Neural cell (in vitro differentiated cells): ENCODE measurements at regions not wholly inside any gene's neighbourhood (a gene's known extent, or its start where the extent isn't known, plus 50 kb on each side); places are given as distances from the start of the nearest gene placed in this dataset.

Experiments
- H2AFZ ChIP-seq: fragments of 200-600, 300-800 bp; sonication (generic), shearing (Covaris generic); 2 replicates; pipeline ENCODE4 v1.6.0; 2014; ENCODE audit warnings: low read depth, mild to moderate bottlenecking, antibody characterized with exemption, low read length, moderate library complexity
- H3F3A ChIP-seq: fragments of 200-600 bp; shearing (Covaris generic); 2 replicates; pipeline ENCODE4 v1.6.1; 2016; ENCODE audit warnings: mild to moderate bottlenecking, moderate library complexity, mixed read lengths, antibody characterized with exemption, low read length; ENCODE audit not compliant: insufficient read depth, poor library complexity, severe bottlenecking
- H3K27ac ChIP-seq: fragments of 200-600, 300-800 bp; sonication (generic), shearing (Covaris generic); 2 replicates; pipeline ENCODE4 v1.5.1; 2014; ENCODE audit warnings: mild to moderate bottlenecking, low read length, moderate library complexity
- H3K27me3 ChIP-seq: fragments of 300-800, 200-600 bp; sonication (generic), shearing (Covaris generic); 2 replicates; pipeline ENCODE4 v1.6.0; 2014; ENCODE audit warnings: mild to moderate bottlenecking, low read depth, low read length, moderate library complexity; ENCODE audit not compliant: insufficient read depth
- H3K36me3 ChIP-seq: fragments of 300-800, 200-600 bp; sonication (generic), shearing (Covaris generic); 2 replicates; pipeline ENCODE4 v1.5.1; 2014; ENCODE audit warnings: mild to moderate bottlenecking, antibody characterized with exemption, low read length, moderate library complexity; ENCODE audit not compliant: insufficient read depth
- H3K4me2 ChIP-seq: fragments of 300-800, 200-600 bp; sonication (generic), shearing (Covaris generic); 2 replicates; pipeline ENCODE4 v1.6.0; 2014; ENCODE audit warnings: mild to moderate bottlenecking, low read length
- H3K4me3 ChIP-seq: fragments of 300-800, 200-600 bp; sonication (generic), shearing (Covaris generic); 2 replicates; pipeline ENCODE4 v1.5.1; 2014; ENCODE audit warnings: mild to moderate bottlenecking, low read length, moderate library complexity
- H3K79me2 ChIP-seq: fragments of 200-600 bp; shearing (Covaris generic); replicated peaks from 2 replicates; pipeline ENCODE4 v1.6.0; 2014; ENCODE audit warnings: mild to moderate bottlenecking, low read length, moderate library complexity; ENCODE audit not compliant: insufficient read depth
- H3K9ac ChIP-seq: fragments of 300-800, 200-600 bp; sonication (generic), shearing (Covaris generic); 2 replicates; pipeline ENCODE4 v1.6.1; 2016; ENCODE audit warnings: mild to moderate bottlenecking, low read length, mixed read lengths
- H3K9me2 ChIP-seq: fragments of 200-600 bp; shearing (Covaris generic); 2 replicates; pipeline ENCODE4 v1.6.1; 2016; ENCODE audit warnings: mild to moderate bottlenecking, low read length, mixed read lengths; ENCODE audit not compliant: insufficient read depth
- H3K9me3 ChIP-seq: fragments of 200-600, 300-800 bp; sonication (generic), shearing (Covaris generic); 2 replicates; pipeline ENCODE4 v1.6.1; 2016; ENCODE audit warnings: mild to moderate bottlenecking, mixed run types, low read length, moderate library complexity, mixed read lengths
- H4K20me1 ChIP-seq: fragments of 200-600 bp; shearing (Covaris generic); 2 replicates; pipeline ENCODE4 v1.6.1; 2016; ENCODE audit warnings: mild to moderate bottlenecking, mixed run types; ENCODE audit not compliant: insufficient read depth
- EP300 ChIP-seq: fragments of 450-650 bp; conservative IDR thresholded peaks from 2 replicates; pipeline ENCODE4 v1.6.1; 2014; ENCODE audit warnings: antibody characterized with exemption, mild to moderate bottlenecking, moderate library complexity; ENCODE audit not compliant: poor library complexity, severe bottlenecking
- EZH2 ChIP-seq: fragments of 200-600, 300-800 bp; shearing (Covaris generic), sonication (generic); IDR thresholded peaks from 2 replicates; pipeline ENCODE4 v1.6.1; 2014; ENCODE audit warnings: antibody characterized with exemption, low read length, borderline replicate concordance, mild to moderate bottlenecking; ENCODE audit not compliant: insufficient read depth, poor library complexity, severe bottlenecking
- MXI1 ChIP-seq: fragments of 450-650 bp; conservative IDR thresholded peaks from 2 replicates; pipeline ENCODE4 v1.6.1; 2014; ENCODE audit warnings: antibody characterized with exemption, mild to moderate bottlenecking; ENCODE audit not compliant: poor library complexity, severe bottlenecking
- POLR2AphosphoS5 ChIP-seq: IDR thresholded peaks from 2 replicates; pipeline ENCODE4 v1.6.1; 2012
- RAD21 ChIP-seq: fragments of 450-650 bp; conservative IDR thresholded peaks from 2 replicates; pipeline ENCODE4 v1.6.1; 2014; ENCODE audit warnings: antibody characterized with exemption, mild to moderate bottlenecking, moderate library complexity
- REST ChIP-seq: IDR thresholded peaks from 2 replicates; pipeline ENCODE4 v1.6.1; 2012; ENCODE audit warnings: borderline replicate concordance
- SMC3 ChIP-seq: fragments of 450-650 bp; conservative IDR thresholded peaks from 2 replicates; pipeline ENCODE4 v1.6.1; 2014; ENCODE audit warnings: antibody characterized with exemption, mild to moderate bottlenecking, moderate library complexity; ENCODE audit not compliant: poor library complexity
- TAF1 ChIP-seq: IDR thresholded peaks from 2 replicates; pipeline ENCODE4 v1.6.1; 2012; ENCODE audit warnings: low read depth
- TF ChIP-seq, protein P1 (sequence below): fragments of 450-650 bp; IDR thresholded peaks from 2 replicates; pipeline ENCODE4 v1.5.1; 2014; ENCODE audit warnings: antibody characterized with exemption, mild to moderate bottlenecking, moderate library complexity; ENCODE audit not compliant: poor library complexity, severe bottlenecking

GRCh38 chr2:19764998-19765397, 136.8 kb downstream of the TTC32 start:
- no peak overlapping the region for H3K4me2 ChIP-seq
- H3K9me3 ChIP-seq, result no peaks in the 10 kb centered on the region
- no peak overlapping the region for H3K4me3 ChIP-seq
- H3K79me2 ChIP-seq, result no peaks in the 10 kb centered on the region
- TF ChIP-seq REST (no peak), EZH2 (no peak), RAD21 (no peak), SMC3 (no peak), EP300 (no peak), TAF1 (no peak), POLR2AphosphoS5 (no peak), MXI1 (no peak)
- TF ChIP-seq, protein P1, sequence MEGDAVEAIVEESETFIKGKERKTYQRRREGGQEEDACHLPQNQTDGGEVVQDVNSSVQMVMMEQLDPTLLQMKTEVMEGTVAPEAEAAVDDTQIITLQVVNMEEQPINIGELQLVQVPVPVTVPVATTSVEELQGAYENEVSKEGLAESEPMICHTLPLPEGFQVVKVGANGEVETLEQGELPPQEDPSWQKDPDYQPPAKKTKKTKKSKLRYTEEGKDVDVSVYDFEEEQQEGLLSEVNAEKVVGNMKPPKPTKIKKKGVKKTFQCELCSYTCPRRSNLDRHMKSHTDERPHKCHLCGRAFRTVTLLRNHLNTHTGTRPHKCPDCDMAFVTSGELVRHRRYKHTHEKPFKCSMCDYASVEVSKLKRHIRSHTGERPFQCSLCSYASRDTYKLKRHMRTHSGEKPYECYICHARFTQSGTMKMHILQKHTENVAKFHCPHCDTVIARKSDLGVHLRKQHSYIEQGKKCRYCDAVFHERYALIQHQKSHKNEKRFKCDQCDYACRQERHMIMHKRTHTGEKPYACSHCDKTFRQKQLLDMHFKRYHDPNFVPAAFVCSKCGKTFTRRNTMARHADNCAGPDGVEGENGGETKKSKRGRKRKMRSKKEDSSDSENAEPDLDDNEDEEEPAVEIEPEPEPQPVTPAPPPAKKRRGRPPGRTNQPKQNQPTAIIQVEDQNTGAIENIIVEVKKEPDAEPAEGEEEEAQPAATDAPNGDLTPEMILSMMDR, result no peak
- no peak overlapping the region for H3K9ac ChIP-seq
- no peaks in the 10 kb centered on the region for H4K20me1 ChIP-seq
- H2AFZ ChIP-seq, result no peak overlapping the region
- H3K9me2 ChIP-seq, result no peaks in the 10 kb centered on the region
- no peaks in the 10 kb centered on the region for H3K27me3 ChIP-seq
- no peaks in the 10 kb centered on the region for H3F3A ChIP-seq
- no peaks in the 10 kb centered on the region for H3K36me3 ChIP-seq
- H3K27ac ChIP-seq, result no peak overlapping the region

DNA sequence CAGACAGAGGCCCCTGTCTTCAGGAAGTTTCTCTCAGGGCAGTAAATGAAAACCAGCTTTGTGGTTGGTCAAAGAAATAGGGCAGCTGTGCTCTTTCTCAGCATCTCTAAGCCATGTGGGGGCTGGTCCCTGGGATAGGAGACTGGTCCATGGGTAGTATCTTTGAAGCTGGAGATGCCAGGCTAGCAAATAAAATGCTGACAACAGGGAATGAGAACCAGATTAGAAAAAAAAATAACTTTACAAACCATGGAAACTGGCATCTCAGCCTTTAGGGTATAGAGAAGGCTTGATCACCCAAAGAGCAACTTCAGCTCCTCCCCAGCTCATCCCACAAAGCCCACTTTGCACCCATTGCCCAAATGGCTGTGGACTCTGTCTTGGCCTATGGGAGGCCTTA, 138.1 kb downstream of the TTC32 start:
- Histone ChIP-seq H3K9ac (no peak overlapping the region), H3K27ac (no peak overlapping the region), H3K4me3 (no peak overlapping the region), H3K4me2 (no peak overlapping the region), H3K27me3 (no peaks in the 10 kb centered on the region), H3F3A (no peaks in the 10 kb centered on the region), H2AFZ (no peak overlapping the region), H3K9me3 (no peaks in the 10 kb centered on the region), H3K36me3 (no peaks in the 10 kb centered on the region), H4K20me1 (no peaks in the 10 kb centered on the region), H3K79me2 (no peaks in the 10 kb centered on the region), H3K9me2 (no peaks in the 10 kb centered on the region)
- TF ChIP-seq EZH2, result no peak
